COLO668 (cell line): ENCODE measurements at regions not wholly inside any gene's neighbourhood (a gene's known extent, or its start where the extent isn't known, plus 50 kb on each side); places are given as distances from the start of the nearest gene placed in this dataset.
A peak's percentile ranks its signal among the peaks of the same experiment; 100 is the strongest.

Experiments
- DNase-seq: peaks from one replicate; lab custom pipeline; 2025; ENCODE audit not compliant: unreplicated experiment; lab: John Stamatoyannopoulos, UW

DNA sequence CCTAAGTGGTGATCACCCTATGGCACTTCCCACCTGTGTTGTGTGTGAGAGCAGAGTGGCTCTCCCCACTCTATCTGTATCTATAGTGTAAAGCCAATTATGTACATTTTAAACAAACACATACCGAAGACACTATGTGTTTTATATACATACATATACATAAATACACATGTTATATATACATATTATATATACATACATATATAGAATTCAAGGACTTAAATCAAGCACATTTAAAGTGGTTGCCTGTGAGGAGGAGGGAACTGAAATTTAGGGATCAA, 246.6 kb downstream of the LY86 start:
- DNase-seq: no peak

DNA sequence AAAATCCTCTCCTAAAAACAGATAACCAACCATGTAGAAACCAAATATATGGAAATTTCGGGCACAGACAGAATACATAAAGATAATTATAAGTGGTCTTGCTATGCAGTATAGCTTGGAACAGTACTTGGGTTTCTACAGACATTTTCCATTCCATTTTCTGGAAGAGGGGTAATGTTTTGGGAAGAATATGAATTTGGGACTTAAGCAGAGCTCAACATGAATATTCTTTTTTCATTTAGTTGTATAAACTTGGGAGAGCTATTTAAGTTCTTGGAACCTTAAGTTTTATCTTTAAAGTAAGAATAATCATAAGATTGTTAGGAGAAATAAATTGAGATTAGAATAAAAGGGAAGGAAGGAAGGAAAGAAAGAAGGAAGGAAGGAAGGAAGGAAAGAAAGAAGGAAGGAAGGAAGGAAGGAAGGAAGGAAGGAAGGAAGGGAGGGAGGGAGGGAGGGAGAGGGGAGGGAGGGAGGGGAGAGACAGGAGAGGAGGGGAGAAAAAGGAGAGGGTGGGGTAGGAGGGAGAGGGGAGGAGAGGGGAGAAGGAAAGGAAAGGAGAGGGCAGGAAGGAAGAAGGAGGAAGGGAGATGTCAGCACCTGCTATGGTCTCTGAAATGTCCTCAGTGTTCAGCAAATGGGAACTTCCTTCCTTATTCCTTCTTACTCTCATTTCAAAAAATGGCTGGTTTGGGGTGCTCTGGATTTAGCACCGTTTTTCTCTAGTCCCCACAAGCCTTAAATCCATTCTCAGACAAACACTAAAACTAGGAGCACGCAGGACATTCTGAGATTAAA, 248.3 kb downstream of the LY86 start:
- no peak for DNase-seq

DNA sequence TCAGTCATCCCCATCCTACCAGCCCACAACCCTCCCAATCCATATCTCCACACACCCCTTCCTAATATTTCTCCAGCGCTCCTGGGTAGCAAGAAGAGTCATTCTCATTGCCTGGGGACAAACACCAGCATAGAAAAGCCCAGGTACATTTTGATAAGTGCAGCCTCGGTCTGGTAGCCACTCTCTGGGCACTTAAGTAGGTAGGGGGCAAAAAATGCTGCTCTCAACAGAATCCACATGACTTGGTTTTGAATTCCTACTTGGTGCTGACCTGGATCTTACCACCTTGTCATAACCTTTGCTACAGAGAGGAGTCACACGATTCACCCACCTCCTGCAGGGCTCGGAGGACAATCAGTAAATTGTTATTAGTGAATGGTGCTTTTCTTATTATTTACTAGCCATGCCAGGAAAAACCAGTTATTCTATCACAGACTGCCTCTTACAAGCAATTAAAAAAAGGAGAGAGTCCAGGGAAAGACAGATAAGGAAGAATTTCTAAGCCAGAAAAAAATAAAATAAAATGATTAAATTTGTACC, 249.1 kb downstream of the LY86 start:
- no peak for DNase-seq

DNA sequence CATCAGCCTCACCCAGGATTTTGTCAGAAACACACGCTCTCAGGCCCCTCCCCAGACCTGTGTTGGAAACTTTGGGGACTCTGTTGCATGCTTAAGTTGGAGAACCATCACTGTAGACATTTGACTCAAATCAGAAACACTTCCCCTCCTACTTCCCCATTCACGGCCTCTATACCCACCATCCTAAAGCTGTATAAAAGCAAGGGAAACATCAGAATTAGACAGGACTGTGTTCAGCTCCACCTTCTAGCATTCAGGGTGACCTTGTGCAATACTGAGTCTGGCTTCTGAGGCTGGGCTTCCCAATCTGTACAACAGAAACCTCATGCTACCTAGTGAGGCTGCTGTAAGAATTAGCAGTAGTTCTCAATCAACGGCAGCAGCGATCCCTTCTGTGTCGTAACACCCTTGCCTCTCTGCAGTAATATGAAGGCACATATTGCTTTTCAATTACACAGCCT, 252.3 kb downstream of the LY86 start:
- no peak for DNase-seq

DNA sequence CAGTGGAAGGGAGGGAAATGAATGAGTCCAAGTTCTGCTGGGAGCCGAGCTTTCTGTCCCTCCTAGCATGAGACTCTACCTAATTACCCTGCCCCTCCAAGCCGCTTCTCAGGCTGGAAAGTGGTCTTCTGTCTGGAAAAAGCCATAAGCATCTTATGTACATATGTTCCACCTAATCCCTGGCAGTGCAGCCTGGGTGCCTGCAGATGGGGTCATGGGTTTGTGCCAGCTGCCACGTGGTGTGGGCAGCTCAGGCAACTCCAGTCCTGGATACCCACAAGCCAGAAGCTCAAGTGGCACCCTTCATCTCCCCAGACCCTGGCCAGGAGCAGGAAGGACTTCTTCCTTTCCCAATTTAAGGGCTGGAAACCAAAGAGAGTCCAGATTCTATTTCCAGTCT, 253.1 kb downstream of the LY86 start:
- DNase-seq: no peak

DNA sequence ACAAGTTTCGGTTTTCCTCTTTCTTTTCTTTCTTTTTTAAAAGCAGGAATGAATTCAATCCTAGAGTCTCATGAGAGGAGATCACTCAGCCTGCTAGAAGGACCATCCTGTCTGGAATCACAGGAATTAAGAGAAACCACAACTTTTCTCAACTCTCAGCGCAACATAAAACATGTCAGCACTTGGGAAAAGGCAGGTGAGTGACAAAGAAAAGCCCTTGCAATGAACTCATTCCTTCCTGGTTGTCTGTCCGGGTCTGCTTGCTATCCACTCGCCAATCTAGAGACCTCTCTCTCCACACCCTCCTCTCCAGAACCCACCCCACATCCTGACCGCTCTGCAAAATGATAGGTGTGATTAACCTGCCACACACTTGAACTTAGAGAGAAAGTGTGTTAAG, 253.8 kb downstream of the LY86 start:
- DNase-seq: no peak

DNA sequence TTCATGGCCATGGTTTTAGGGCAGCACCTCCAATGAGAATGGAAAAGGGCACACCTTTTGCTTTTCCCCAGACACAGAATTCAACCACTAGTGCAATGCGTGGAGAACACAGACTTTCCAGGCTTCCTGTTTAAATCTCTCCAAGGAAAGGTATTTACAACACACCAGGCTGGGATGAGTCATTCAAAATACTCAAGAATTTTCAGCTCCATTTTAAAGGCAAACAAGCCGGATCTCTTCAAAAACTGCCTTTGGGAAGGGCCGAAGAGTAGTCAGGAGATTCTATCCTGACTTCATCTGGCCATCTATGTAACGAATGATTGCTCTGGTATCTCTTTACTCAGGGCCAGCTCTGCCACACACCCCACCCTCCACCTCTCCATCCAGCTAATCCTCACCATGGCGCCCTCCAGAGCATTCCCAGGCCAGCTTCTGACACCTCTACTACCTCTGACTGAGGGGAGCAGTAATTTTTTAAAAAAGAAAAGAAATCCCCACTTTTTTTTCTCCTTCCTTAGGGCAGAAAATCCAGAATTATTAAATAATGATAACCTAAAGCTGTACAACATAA, 254.6 kb downstream of the LY86 start:
- no peak for DNase-seq

DNA sequence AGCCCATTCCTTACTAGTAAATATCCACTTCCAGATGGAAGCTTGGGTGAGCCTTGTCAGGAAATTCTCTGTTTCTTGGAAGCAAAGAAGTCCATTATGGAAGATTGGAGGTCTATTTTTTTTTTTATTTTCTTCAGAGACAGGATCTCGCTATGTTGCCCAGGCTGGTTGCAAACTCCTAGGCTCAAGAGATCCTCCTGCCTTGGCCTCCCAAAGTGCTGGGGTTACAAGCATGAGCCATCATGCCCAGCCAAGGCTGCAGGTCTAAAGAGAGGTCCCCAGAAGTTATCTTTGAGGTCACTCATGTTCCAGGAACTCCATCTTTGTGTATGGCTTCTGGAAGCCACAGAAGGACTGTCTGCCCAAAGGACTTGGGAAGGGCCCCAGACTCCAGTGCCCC, 255.3 kb downstream of the LY86 start:
- DNase-seq: no peak

DNA sequence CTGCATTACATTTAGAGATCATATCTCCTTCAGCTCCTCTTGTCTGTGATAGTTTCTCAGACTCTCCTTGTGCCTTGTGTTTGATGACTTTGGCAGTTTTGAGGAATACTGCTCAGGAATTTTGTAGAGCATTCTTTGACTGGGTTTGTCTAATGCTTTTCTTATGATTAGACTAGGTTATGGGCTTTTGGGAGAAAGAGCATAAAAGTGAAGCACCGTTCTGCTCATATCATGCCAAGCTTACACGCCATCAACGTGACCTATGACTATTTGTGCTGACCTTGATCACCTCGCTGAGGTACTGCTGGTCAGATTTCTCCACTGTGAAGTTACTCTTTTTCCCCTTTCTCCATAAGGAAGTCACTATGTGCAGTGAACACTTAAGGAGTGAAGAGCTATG, 256.0 kb downstream of the LY86 start:
- DNase-seq: no peak

DNA sequence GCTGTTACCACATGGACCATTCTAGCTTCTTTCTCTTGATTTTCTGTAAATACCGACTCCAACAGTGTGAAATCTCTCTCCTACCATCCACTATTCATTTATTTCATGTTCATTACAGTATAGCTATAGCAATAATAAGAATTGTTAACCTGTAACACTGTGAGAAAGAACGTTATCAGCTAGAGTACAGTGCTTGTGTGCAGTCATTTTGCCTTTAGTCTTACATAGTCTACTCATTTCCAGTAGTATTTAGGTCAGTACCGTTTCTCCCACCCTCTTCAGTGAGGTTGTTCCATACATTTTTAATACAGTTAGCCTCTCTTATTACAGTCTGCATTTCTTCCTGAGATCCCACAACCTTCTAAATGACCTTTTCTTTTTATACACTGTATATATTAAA, 257.1 kb downstream of the LY86 start:
- DNase-seq: no peak

DNA sequence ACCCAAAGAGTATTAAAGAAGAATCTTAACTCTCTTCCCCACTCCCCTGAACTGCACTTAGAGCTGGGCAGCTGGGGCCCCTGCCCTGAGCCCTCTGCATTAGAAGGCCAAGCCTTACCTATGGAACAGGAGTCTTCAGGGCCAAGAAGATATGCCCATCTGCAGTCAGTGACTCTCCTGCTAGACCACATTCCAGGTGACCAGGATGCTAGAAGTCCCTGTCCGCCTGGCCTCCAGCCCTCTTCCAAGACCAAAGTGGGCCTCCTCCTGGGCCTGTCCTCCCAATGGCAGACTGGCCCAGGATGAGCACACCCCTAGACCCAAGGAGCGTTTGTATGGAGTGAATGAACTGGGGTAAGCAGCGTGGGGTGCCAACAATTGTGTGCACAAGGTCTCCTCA, 259.1 kb downstream of the LY86 start:
- no peak for DNase-seq

DNA sequence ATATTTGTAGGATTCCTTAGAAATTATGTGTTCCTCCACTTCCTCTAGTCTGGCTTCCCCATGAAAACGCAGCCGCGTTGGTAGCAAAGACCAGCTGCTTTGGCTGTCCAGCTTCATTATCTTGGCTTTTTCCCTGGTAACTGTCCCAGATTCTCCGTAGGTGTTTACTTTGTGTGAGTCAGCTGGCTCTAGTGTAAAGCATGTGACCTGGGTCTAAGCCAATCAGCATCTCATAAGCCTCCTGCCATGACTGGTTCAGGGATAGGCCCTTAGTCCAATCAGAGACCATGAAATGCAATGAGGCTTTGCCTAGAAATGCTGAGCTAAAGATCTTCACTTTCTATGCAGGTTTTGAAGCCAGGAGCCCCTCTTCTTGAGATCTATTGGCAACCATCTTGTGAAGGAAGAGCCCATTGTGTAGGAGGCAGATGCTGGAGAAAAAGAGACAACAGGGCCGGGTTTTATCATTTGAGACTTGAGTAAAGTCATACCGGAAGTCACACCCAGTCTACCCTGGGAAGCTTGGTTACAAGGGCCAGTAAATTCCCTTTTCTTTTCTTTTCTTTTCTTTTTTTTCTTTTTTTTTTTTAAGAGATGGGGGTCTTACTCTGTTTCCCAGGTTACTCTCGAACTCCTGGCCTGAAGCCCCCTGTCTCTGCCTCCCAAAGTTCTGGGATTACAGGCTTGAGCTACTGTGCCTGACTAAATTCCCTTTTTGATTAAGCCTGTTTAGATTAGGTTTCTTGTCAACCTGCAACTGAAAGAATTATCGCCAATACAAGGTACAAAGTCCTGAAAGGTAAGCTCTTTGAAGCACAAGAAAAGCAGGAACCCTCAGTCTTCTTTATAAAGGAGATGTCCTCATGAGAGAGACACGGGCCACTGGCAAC, 256.5 kb upstream of the RREB1 start:
- peak; percentile 5 for DNase-seq

DNA sequence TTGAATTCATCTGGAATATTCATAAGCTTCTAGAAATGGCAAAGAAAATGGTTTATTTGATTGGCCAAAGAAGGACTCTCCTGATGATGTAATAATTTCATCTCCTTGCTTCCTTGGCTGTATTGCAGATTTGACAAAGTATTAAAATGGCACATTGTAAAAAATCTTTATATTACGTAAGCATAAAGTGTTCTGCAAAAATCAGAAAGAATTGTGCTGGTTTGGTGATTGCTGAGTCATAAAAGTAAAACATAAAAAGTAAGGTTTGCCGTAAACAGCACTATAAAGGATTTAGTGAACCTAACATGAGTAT, 255.9 kb upstream of the RREB1 start:
- no peak for DNase-seq

DNA sequence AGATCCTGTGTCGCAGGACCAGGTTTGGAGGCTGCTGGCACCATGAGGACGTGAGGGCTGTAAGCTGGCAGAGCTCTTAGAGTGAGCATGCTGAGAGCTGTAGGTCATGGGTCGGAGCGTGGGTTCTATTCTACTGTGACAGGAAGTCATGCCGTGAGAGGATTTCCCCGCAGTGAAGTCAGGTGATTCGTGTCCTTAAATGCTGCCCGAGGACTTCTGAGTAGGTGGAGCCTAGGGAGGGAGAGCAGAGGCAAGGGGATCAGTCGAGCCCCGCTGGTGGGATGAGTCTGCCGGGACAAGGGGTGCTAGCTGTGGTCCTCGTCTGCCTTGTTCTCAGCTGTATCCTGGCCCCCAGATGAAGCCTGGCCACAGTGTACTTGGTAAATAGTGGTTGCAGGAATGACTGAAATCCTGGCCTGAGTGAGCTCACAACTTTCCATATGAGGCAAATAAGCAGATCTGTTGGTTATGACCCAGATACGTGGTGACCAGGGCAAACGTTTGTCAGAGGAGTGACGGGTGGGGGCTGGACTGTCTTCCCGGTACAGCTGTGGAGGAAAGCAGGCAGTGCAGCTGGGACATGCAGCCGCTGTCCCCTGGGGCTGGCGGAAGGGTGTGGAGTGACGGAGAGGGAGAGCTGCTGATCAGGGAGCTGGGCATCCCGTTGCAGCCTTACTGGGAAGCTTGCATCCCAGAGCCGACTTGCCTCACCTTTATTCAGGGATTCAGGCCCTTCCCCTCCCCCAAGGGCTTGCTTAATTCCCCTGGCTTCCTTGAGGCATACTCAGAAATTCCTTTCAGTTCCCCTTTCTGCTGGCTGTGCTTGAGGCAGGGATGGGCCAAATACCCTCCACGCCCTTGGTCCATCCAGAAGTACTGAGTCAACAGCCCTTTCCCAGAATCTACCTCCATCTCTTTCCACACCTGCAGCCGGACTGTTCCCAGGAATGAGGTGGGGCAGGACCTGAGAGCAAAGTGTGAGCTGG, 250.9 kb upstream of the RREB1 start:
- peak; percentile 10 for DNase-seq

DNA sequence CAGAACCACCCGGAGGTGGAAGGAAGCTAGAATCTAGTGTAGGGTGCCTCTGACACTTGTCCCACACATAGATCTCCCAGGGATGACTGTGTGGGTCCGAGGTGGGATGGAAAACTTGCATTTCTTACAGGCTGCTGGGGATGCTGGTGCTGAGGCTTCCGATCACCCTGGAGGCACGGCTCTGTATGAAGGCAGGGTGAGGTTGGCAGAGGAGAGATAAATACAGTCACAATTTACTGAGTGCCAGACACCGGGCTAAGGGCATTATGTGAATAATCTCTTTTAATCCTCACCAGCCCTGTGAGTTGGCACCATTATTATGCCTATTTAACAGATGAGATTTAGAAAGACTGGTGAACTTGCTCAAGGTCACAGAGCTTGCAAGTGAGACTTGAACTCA, 250.2 kb upstream of the RREB1 start:
- DNase-seq: no peak

DNA sequence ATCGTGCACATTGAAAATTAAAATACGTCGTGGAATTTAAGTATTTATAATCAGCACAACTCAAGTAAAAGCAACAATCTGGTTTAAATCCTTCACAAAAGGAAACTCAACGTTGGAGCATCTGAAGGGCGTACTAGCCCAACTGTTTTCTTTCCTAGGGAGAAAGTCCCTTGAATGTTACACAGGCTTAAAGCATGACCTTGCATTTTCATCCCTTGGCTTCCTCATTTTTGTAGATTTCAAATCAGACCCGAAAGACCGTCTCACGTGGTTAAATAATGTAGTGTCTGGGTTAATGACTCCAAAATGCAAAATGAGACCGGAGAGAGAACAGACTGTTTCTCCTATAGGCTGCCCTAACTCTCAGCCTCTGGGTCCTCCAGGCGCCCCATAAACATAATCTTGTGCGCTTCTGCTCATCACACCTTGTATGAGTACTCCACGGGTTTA, 249.2 kb upstream of the RREB1 start:
- no peak for DNase-seq

DNA sequence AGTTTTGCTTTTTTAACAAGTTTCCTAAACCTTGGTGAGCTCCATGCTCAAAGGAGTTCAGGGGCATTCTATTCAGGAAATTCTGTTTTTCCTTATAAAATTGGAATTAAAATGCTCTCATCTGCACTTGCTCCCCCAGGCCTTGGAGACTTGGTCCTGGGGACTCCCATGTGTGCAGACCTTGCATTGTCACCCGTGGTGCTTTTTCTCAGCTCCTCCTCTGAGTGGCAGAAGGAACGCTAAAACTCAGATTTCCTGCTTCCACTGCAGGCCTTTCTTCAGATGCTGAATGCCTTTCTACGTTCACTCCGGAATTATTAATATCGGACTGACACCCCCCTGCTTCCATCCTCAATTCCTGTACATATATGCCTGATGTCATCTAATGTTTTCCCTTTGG, 248.7 kb upstream of the RREB1 start:
- no peak for DNase-seq

DNA sequence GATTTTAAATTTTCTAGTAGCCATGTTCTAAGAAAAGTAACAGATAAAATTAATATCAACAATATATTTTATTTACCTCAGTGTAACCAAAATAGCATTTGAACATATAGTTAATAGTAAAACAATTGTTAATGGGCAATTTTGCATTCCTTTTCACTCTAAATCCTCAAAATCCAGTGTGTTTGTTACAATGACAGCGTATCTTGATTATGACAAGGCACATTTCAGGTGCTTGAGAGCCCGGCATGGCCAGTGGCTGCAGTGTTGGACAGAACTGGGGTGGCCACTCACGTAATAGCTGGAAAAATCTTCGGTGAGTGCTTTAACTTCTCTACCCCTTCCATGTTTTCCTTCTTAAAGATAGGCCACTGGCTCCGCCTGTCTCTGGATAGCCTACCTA, 248.0 kb upstream of the RREB1 start:
- DNase-seq: no peak

DNA sequence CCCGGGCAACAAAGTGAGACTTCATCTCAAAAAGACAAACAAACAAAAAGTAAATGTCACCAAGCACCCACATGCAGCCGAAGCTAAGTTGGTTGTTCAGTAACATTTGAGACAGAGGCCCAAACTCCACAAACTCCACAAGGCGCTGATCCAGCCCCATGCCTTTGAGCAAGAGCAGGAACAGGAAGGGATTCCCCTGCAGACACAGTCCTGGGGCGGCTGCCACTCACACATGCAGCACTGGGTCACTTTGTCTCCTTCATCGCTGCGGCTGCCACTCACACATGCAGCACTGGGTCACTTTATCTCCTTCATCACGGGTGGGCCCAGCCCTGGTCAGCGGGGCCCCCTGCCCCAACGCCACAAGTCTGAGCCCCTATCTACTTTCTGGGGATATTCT, 246.9 kb upstream of the RREB1 start:
- no peak for DNase-seq

DNA sequence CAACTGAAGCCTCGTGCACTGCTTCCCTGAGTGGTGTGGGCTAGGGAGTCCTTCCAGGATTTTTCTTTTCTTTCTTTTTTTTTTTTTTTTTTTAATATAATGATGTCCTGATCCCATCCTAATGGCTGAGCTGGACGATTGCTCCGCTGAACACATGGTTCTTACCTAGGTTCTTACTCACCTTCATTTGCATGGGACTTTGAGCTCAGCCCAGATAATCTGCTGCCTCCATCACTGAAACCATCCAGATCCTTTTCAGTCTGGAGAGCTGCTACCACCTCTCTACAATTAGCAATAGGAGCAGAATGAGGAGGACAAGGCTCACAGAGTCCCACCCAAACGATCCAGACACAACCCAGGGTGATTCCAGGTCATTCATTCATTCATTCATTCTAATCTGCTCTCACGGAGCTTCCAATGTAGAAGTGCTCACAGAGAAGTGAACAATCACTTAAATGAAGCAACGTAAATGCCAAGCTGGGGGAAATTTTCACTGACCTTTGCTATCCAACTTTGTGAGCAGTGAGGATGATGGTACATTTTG, 246.3 kb upstream of the RREB1 start:
- DNase-seq: no peak

DNA sequence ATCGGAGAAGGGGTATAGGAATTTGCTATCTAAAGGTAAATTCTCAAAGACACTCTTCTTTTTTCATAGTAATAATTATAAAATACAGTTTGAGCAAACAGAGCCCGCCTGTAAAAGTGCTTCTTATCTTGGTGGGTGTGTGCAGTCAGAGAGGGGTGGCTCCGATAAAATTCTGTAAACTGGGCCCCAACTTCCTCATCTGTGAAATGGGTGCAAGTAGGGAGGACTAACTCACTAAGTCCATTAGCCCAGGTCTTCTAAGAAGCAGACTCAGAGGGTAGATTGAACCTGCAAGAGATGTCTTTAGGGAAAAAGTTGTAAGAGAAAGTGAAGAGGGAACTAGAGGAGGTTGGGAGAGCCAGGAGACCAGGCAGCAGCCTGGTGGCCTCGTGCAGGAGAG, 245.8 kb upstream of the RREB1 start:
- no peak for DNase-seq
